ENCODE measurements at regions not wholly inside any gene's neighbourhood (a gene's known extent, or its start where the extent isn't known, plus 50 kb on each side); places are given as distances from the start of the nearest gene placed in this dataset.

DNA sequence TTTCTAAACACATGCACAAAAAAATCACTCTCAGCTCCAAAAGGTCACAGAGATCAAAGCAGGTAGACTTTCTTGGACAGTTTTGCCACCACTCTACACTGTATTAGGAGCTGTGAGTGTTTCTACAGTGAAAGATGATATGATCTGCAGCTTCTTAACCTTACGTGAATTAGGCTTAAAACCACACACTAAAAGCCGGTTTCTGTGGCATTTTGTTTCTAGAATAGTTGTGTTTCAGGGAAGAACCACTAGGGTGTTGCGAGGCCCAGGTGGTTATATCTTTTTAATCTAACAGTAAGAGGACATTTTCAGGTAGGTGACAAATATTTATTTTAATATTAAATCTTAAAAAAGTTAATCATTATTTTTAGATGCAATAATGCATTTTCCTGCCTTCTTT, 216.4 kb downstream of the KLF5 start:
- no peaks in the 10 kb centered on the region for H3K4me1 Mint-ChIP-seq
- POLR2A ChIA-PET, result no interaction called here
- peaks cover 10% of the 10 kb centered on the region for H3K9me3 Mint-ChIP-seq
- DNase-seq, result no peak
- no peaks in the 10 kb centered on the region for H3K36me3 Mint-ChIP-seq (ENCODE audit: low read depth)
- CTCF ChIA-PET, result no interaction called here
- no peaks in the 10 kb centered on the region for H3K27me3 Mint-ChIP-seq
- no peak overlapping the region for H3K27ac Mint-ChIP-seq
- TF ChIP-seq, protein P1, sequence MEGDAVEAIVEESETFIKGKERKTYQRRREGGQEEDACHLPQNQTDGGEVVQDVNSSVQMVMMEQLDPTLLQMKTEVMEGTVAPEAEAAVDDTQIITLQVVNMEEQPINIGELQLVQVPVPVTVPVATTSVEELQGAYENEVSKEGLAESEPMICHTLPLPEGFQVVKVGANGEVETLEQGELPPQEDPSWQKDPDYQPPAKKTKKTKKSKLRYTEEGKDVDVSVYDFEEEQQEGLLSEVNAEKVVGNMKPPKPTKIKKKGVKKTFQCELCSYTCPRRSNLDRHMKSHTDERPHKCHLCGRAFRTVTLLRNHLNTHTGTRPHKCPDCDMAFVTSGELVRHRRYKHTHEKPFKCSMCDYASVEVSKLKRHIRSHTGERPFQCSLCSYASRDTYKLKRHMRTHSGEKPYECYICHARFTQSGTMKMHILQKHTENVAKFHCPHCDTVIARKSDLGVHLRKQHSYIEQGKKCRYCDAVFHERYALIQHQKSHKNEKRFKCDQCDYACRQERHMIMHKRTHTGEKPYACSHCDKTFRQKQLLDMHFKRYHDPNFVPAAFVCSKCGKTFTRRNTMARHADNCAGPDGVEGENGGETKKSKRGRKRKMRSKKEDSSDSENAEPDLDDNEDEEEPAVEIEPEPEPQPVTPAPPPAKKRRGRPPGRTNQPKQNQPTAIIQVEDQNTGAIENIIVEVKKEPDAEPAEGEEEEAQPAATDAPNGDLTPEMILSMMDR (IDR thresholded peaks at IDR 0.05), result no peak
- intact Hi-C loops (cut with micrococcal nuclease), result no loop called here
- ATAC-seq (ENCODE audit: low read depth), result no peak
- H3K4me3 Mint-ChIP-seq, result no peak overlapping the region

DNA sequence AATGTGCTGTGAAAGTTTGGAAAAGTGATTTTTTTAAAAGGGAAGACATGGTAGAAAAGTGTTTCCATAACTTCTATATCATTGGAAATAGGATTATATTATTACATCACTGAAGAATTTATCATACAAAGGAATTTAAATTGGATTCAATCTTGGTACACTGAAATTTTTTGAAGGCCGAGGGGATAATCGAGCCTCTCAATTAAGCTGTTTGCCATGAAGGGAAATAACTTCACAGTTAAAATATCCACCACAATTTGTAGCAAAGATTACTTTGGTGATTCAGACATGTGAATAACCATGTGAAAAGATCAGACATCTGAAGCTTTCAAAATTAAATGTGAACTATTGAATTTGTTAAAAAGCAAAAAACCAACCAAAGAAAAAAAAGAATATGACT, 215.3 kb downstream of the KLF5 start:
- POLR2A ChIA-PET, result no interaction called here
- H3K4me1 Mint-ChIP-seq, result no peaks in the 10 kb centered on the region

DNA sequence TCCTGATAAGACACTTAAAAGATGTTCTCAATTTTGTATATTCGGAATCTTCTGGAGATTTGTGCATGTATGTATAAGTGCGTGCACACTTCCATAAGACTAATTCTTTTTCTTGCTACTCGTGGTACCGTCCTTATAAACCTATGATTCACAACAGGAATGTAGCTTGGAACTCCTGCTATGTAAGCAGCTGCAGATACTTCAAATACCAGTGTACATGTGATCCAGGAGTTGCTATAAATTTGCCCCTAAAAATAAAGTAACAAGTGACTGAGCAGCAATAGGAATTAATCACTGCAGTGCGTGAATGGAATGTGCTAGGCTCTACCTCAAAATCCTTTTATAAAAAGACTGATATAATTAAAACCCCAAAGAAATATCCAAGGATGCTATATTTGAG, 214.9 kb downstream of the KLF5 start:
- Mint-ChIP-seq H3K4me1 (no peaks in the 10 kb centered on the region), H3K27ac (no peak overlapping the region), H3K4me3 (no peak overlapping the region), H3K36me3 (ENCODE audit: low read depth) (no peaks in the 10 kb centered on the region), H3K9me3 (peaks cover 15% of the 10 kb centered on the region), H3K27me3 (no peaks in the 10 kb centered on the region)
- CTCF ChIA-PET, result no interaction called here
- intact Hi-C loops (cut with micrococcal nuclease), result no loop called here
- DNase-seq (no peak), ATAC-seq (ENCODE audit: low read depth) (no peak)
- POLR2A ChIA-PET, result no interaction called here
- TF ChIP-seq, protein P1 (IDR thresholded peaks at IDR 0.05), result no peak

More for the DNA sequence above, 215.3 kb downstream of the KLF5 start:
- H3K27me3 Mint-ChIP-seq, result no peaks in the 10 kb centered on the region
- ATAC-seq (ENCODE audit: low read depth) (no peak), DNase-seq (no peak)
- CTCF ChIA-PET, result no interaction called here
- H3K36me3 Mint-ChIP-seq (ENCODE audit: low read depth), result no peaks in the 10 kb centered on the region
- no peak overlapping the region for H3K27ac Mint-ChIP-seq
- H3K4me3 Mint-ChIP-seq, result no peak overlapping the region
- peaks cover 17% of the 10 kb centered on the region for H3K9me3 Mint-ChIP-seq
- intact Hi-C loops (cut with micrococcal nuclease), result no loop called here
- TF ChIP-seq, protein P1 (IDR thresholded peaks at IDR 0.05), result no peak

DNA sequence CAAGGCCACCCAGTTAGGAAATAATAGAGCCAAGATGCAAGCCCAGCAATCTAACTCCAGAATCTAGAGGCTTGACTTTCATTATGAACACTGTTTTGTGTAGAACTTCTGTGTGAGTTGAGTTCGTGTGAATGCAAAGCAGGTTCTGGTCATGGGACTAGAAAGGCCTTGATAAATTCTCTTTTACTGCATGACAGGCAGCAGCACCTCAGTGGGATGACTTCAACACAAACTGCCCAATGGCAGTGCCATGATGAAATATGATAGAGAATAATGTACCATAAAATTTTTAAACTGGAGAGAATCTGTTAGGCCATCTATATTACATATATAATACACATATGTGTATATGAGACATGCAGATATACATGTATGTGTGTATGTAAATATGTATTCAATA, 214.5 kb downstream of the KLF5 start:
- H3K9me3 Mint-ChIP-seq, result peaks cover 15% of the 10 kb centered on the region
- no peaks in the 10 kb centered on the region for H3K27me3 Mint-ChIP-seq
- ChIA-PET POLR2A (no interaction called here), CTCF (no interaction called here)
- intact Hi-C loops (cut with micrococcal nuclease), result no loop called here
- DNase-seq (no peak), ATAC-seq (ENCODE audit: low read depth) (no peak)
- TF ChIP-seq, protein P1 (IDR thresholded peaks at IDR 0.05), result no peak
- no peaks in the 10 kb centered on the region for H3K4me1 Mint-ChIP-seq
- H3K4me3 Mint-ChIP-seq, result no peak overlapping the region
- H3K27ac Mint-ChIP-seq, result no peak overlapping the region
- H3K36me3 Mint-ChIP-seq (ENCODE audit: low read depth), result no peaks in the 10 kb centered on the region

DNA sequence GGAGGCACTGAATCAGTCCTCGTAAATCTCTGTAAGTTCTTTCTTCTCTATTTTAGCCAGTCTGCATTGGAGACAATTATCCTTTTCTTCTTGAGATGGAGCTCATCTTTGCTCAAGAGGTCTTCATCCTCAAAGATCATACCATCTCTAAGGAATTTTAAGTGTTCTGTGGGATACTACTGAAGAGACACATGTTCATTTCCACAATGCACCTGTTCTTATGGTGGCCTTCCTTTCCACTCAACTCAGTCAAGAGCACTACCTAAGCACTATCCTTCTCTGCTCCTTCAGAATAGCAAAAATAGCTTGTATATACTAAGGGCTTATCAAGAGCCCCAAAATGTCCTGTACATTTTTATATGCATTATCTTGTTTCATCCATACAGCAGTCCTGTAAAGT, 214.0 kb downstream of the KLF5 start:
- Mint-ChIP-seq H3K27me3 (no peaks in the 10 kb centered on the region), H3K36me3 (ENCODE audit: low read depth) (no peaks in the 10 kb centered on the region), H3K4me1 (no peaks in the 10 kb centered on the region), H3K9me3 (peaks cover 11% of the 10 kb centered on the region), H3K4me3 (no peak overlapping the region), H3K27ac (no peak overlapping the region)
- TF ChIP-seq, protein P1 (IDR thresholded peaks at IDR 0.05), result no peak
- ChIA-PET POLR2A (no interaction called here), CTCF (no interaction called here)
- ATAC-seq (ENCODE audit: low read depth), result no peak
- intact Hi-C loops (cut with micrococcal nuclease), result no loop called here
- no peak for DNase-seq

All from activated B cell treated with CpG ODN at 0.5 μM for 24 hours (primary cell).